Activated naive CD8-positive, alpha-beta T cell treated with anti-CD3 and anti-CD28 coated beads for 36 hours (primary cell): ENCODE measurements at regions not wholly inside any gene's neighbourhood (a gene's known extent, or its start where the extent isn't known, plus 50 kb on each side); places are given as distances from the start of the nearest gene placed in this dataset.

Experiments used
- DNase-seq: peaks from one replicate; pipeline ENCODE4 v3.0.0; 2021
- H3K27ac Mint-ChIP-seq: one replicate; pipeline ENCODE4 v1.8.0; 2022; ENCODE audit warnings: mild to moderate bottlenecking, moderate library complexity, mixed read lengths
- H3K27me3 Mint-ChIP-seq: one replicate; pipeline ENCODE4 v1.8.0; 2022; ENCODE audit warnings: mild to moderate bottlenecking, mixed read lengths
- H3K36me3 Mint-ChIP-seq: one replicate; pipeline ENCODE4 v1.8.0; 2021; ENCODE audit warnings: mild to moderate bottlenecking, mixed read lengths
- H3K4me1 Mint-ChIP-seq: one replicate; pipeline ENCODE4 v1.8.0; 2021; ENCODE audit warnings: mixed read lengths
- H3K4me3 Mint-ChIP-seq: one replicate; pipeline ENCODE4 v1.8.0; 2022; ENCODE audit warnings: mild to moderate bottlenecking, moderate library complexity, mixed read lengths
- H3K9me3 Mint-ChIP-seq: one replicate; pipeline ENCODE4 v1.8.0; 2022; ENCODE audit warnings: mixed read lengths

DNA sequence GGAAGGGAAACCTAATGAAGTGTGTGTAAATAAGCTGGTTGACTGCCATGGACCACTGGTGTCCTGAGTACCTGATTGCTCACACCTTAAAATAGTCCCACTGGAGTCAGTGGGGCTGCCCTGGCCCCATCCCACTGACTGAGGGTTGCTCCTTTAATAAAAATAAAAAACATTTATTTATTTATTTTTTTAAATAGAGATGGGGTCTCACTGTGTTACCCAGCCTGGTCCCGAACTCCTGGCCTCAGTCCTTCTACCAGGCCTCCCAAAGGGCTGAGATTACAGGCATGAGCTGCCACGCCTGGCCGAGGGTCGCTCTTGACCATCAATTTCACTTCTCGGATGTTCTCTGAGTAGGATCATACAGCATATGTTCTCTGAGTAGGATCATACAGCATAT is 394.2 kb upstream of the IRX2 start:
- H3K4me3 Mint-ChIP-seq: no peak overlapping the region
- DNase-seq: no peak
- no peaks in the 10 kb centered on the region for H3K36me3 Mint-ChIP-seq
- H3K9me3 Mint-ChIP-seq: peaks cover 4% of the 10 kb centered on the region
- peaks cover 5% of the 10 kb centered on the region for H3K27me3 Mint-ChIP-seq
- H3K27ac Mint-ChIP-seq: no peak overlapping the region
- H3K4me1 Mint-ChIP-seq: no peaks in the 10 kb centered on the region

GRCh38 chr5:3143382-3143781 is 391.9 kb upstream of the IRX2 start:
- Mint-ChIP-seq H3K4me1 (no peaks in the 10 kb centered on the region), H3K27me3 (no peaks in the 10 kb centered on the region), H3K36me3 (no peaks in the 10 kb centered on the region), H3K27ac (no peak overlapping the region), H3K4me3 (no peak overlapping the region), H3K9me3 (peaks cover 5% of the 10 kb centered on the region)
- no peak for DNase-seq

DNA sequence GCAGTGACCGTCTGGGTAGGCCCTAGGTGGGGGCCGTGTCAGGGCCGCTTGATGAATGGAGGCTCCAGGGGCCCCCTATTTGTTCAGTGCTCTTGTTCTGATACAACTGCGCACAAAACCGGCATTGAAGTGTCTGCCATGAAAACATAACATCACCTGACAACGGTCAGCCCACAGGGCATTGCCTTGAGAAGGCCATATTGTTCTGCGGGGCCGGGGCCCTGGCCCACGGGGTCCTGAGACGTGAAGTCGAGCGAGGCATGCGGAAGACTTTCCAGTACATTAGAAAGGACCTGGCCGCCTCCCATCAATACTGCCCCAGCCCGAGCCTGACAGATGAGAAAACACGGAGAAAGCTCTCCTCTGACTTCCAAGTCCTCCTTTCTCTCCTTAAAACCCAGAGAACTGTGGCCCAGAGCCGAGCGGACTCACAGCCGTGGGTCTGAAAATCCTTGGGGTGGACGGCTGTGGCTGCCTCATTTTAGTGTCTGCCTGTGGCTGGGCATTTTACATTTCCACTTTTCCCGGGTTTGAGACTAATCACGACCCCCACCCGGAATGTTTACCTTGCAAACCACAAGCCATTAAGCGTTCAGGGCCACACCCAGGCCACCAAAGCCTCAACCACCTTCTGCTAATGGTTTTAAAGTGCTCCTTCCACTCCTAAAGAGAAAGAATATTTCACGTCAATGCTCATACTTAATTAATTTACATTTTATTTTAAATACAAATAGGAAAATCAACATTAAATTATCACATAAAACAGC is 391.0 kb upstream of the IRX2 start:
- Mint-ChIP-seq H3K4me1 (no peaks in the 10 kb centered on the region), H3K4me3 (no peak overlapping the region), H3K9me3 (peaks cover 5% of the 10 kb centered on the region), H3K27me3 (no peaks in the 10 kb centered on the region), H3K36me3 (no peaks in the 10 kb centered on the region), H3K27ac (no peak overlapping the region)
- DNase-seq: no peak

DNA sequence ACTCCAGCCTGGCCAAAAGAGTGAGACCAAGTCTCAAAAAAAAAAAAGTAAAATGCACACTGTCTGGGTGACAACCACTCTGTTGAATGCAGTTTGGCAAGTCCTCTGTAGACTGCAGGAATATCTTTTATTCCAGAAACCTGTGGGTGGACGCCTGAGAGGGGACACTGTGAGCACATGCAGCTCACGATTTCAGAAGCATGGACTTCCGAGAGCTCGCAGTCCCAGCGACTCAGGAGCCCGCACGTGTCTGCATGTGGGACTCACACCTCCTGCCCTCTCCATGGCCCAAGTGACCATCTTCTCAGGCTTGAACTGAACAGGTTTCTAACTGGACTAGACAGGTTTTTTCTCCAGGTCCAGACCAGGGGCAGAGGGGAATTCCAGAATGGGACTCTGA is 388.6 kb upstream of the IRX2 start:
- Mint-ChIP-seq H3K36me3 (no peaks in the 10 kb centered on the region), H3K27me3 (no peaks in the 10 kb centered on the region), H3K4me3 (no peak overlapping the region), H3K4me1 (no peaks in the 10 kb centered on the region), H3K9me3 (peaks cover 7% of the 10 kb centered on the region), H3K27ac (no peak overlapping the region)
- no peak for DNase-seq

DNA sequence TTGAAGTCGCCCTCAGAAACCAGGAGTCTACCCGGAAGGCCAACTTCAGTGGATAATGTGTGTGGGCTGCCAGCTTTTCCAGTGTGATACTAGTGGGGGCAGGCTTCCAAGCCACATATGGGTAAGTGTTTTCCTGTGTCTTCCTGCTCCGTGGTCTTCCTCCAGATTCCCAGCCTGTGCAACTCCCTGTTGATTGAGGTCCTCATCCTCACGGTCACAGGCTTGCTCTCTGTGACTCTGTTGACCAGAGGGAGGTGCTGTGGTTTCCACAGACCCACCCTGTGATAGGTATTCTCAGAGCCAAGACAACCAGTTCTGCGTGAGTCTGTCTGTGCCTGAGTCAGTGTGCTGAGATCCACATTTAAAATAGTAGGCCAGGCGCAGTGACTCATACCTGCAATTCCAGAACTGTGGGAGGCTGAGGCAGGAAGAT is 388.0 kb upstream of the IRX2 start:
- Mint-ChIP-seq H3K4me3 (no peak overlapping the region), H3K27ac (no peak overlapping the region), H3K27me3 (no peaks in the 10 kb centered on the region), H3K36me3 (no peaks in the 10 kb centered on the region), H3K9me3 (peaks cover 4% of the 10 kb centered on the region), H3K4me1 (no peaks in the 10 kb centered on the region)
- no peak for DNase-seq

- no peak for DNase-seq
- no peak overlapping the region for H3K4me3 Mint-ChIP-seq
- H3K27me3 Mint-ChIP-seq: no peaks in the 10 kb centered on the region
- no peaks in the 10 kb centered on the region for H3K36me3 Mint-ChIP-seq
- H3K4me1 Mint-ChIP-seq: no peaks in the 10 kb centered on the region
- H3K27ac Mint-ChIP-seq: no peak overlapping the region
- H3K9me3 Mint-ChIP-seq: no peaks in the 10 kb centered on the region
These were observed 379.7 kb upstream of the IRX2 start for GRCh38 chr5:3131161-3131560.

GRCh38 chr5:3129252-3129651 is 377.8 kb upstream of the IRX2 start:
- no peak for DNase-seq
- no peak overlapping the region for H3K27ac Mint-ChIP-seq
- H3K4me3 Mint-ChIP-seq: no peak overlapping the region
- H3K4me1 Mint-ChIP-seq: no peaks in the 10 kb centered on the region
- no peaks in the 10 kb centered on the region for H3K27me3 Mint-ChIP-seq
- no peaks in the 10 kb centered on the region for H3K9me3 Mint-ChIP-seq
- H3K36me3 Mint-ChIP-seq: no peaks in the 10 kb centered on the region

- no peaks in the 10 kb centered on the region for H3K36me3 Mint-ChIP-seq
- no peak overlapping the region for H3K27ac Mint-ChIP-seq
- no peaks in the 10 kb centered on the region for H3K9me3 Mint-ChIP-seq
- H3K4me1 Mint-ChIP-seq: no peaks in the 10 kb centered on the region
- H3K27me3 Mint-ChIP-seq: peaks cover 9% of the 10 kb centered on the region
- no peak overlapping the region for H3K4me3 Mint-ChIP-seq
- DNase-seq: no peak
These were observed 376.0 kb upstream of the IRX2 start for GRCh38 chr5:3127423-3127911.

DNA sequence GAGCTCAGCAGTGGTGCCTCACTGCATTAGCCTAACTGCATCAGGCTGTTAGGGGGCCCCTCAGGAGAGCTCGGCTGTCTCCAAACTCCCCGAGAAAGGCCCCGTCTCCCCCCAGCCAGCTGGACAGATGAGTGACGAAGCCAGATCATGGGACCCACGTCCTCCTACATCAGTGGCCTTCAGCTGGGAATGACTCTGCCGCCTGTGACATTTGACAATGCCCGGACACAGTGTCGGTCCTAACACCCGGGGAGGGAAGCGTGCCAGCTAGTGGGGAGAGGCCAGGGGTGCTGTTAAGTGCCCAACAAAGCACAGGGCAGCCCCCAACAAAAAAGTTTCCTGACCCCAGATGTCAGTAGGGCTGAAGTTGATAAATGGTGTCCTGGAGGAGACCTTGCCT is 375.2 kb upstream of the IRX2 start:
- H3K4me3 Mint-ChIP-seq: no peak overlapping the region
- H3K9me3 Mint-ChIP-seq: no peaks in the 10 kb centered on the region

GRCh38 chr5:3124410-3124809 is 372.9 kb upstream of the IRX2 start:
- peaks cover 2% of the 10 kb centered on the region for H3K4me1 Mint-ChIP-seq
- H3K9me3 Mint-ChIP-seq: no peaks in the 10 kb centered on the region
- no peaks in the 10 kb centered on the region for H3K36me3 Mint-ChIP-seq
- H3K27me3 Mint-ChIP-seq: peaks cover 36% of the 10 kb centered on the region
- no peak overlapping the region for H3K4me3 Mint-ChIP-seq
- H3K27ac Mint-ChIP-seq: no peak overlapping the region
- DNase-seq: no peak

More for the DNA sequence above, 375.2 kb upstream of the IRX2 start:
- no peak for DNase-seq
- Mint-ChIP-seq H3K27me3 (peaks cover 17% of the 10 kb centered on the region), H3K36me3 (no peaks in the 10 kb centered on the region), H3K27ac (no peak overlapping the region), H3K4me1 (no peaks in the 10 kb centered on the region)

DNA sequence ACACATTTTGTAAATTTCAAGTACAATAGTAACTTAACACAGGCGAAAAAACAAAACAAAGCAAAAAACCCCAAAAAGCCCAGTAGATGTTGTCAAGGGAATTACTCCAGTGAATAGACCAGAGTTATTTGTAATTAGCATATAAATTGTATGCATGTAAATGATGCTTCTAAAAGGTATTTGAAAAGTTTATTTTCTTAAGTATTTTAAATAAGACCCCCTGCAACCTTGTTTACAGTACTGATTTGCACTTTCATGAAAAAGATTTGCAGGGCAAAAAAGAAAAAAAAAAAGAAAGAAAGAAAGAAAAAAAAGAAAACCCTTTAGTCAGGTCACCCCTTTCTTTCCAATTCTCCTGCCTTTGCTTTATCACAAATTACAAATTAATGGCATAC is 372.3 kb upstream of the IRX2 start:
- H3K4me1 Mint-ChIP-seq: peaks cover 2% of the 10 kb centered on the region
- DNase-seq: no peak
- H3K27ac Mint-ChIP-seq: no peak overlapping the region
- no peaks in the 10 kb centered on the region for H3K36me3 Mint-ChIP-seq
- H3K4me3 Mint-ChIP-seq: no peak overlapping the region
- H3K9me3 Mint-ChIP-seq: no peaks in the 10 kb centered on the region
- peaks cover 42% of the 10 kb centered on the region for H3K27me3 Mint-ChIP-seq

- peaks cover 47% of the 10 kb centered on the region for H3K27me3 Mint-ChIP-seq
- H3K4me3 Mint-ChIP-seq: no peak overlapping the region
- H3K36me3 Mint-ChIP-seq: no peaks in the 10 kb centered on the region
- H3K27ac Mint-ChIP-seq: no peak overlapping the region
- no peak for DNase-seq
- no peaks in the 10 kb centered on the region for H3K9me3 Mint-ChIP-seq
- peaks cover 2% of the 10 kb centered on the region for H3K4me1 Mint-ChIP-seq
These were observed 371.7 kb upstream of the IRX2 start for GRCh38 chr5:3122985-3123762.

DNA sequence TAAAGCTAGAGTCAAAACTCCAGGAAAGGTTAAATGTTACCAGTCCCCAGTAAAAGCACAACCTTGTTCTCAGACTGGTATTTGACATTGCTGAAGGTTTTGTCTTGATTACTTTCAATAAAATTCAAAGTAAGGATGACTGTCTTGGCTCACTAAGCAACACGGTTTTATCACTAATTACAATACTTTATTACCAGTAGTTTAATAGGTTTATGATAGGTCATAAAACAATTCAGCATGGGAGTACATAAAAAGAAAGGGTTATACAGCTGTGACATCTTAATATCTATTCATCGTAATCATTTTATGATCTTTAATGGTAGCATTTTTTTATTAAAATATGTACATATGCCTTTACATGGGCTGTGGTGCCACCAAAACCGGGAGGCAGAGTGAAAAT is 370.7 kb upstream of the IRX2 start:
- DNase-seq: no peak
- Mint-ChIP-seq H3K27me3 (peaks cover 57% of the 10 kb centered on the region), H3K4me1 (peaks cover 2% of the 10 kb centered on the region), H3K9me3 (no peaks in the 10 kb centered on the region), H3K4me3 (no peak overlapping the region), H3K36me3 (no peaks in the 10 kb centered on the region), H3K27ac (no peak overlapping the region)

DNA sequence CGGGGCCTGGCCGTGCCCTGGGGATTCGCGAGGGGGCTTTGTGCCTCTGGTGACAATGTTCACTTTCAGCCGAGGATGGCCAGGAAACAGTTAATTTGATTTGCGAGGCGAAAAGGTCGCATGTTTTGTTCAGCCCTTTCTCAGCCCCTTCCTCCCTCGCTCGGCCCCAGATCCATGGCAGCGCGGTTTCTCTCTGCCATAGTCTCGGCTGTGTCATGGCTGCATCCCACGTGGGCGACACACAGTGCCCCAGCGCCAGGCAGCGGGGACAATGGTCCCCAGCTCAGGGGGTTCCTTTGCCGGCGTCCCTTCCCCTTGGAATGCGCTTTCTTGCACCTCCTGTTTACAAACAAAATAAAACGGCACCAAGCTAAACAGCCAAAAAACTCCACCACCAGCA is 370.3 kb upstream of the IRX2 start:
- H3K4me3 Mint-ChIP-seq: no peak overlapping the region
- H3K27ac Mint-ChIP-seq: no peak overlapping the region
- H3K4me1 Mint-ChIP-seq: peaks cover 2% of the 10 kb centered on the region
- H3K9me3 Mint-ChIP-seq: no peaks in the 10 kb centered on the region
- H3K27me3 Mint-ChIP-seq: peaks cover 61% of the 10 kb centered on the region
- no peak for DNase-seq
- no peaks in the 10 kb centered on the region for H3K36me3 Mint-ChIP-seq

GRCh38 chr5:3120028-3120427 is 368.6 kb upstream of the IRX2 start:
- Mint-ChIP-seq H3K27me3 (peaks cover 78% of the 10 kb centered on the region), H3K4me1 (peaks cover 2% of the 10 kb centered on the region), H3K9me3 (no peaks in the 10 kb centered on the region), H3K36me3 (no peaks in the 10 kb centered on the region), H3K4me3 (no peak overlapping the region), H3K27ac (no peak overlapping the region)
- no peak for DNase-seq

GRCh38 chr5:3119435-3119834 is 368.0 kb upstream of the IRX2 start:
- H3K4me1 Mint-ChIP-seq: peaks cover 2% of the 10 kb centered on the region
- peaks cover 82% of the 10 kb centered on the region for H3K27me3 Mint-ChIP-seq
- no peaks in the 10 kb centered on the region for H3K36me3 Mint-ChIP-seq
- H3K9me3 Mint-ChIP-seq: peaks cover under 1% of the 10 kb centered on the region
- DNase-seq: no peak
- H3K27ac Mint-ChIP-seq: no peak overlapping the region
- no peak overlapping the region for H3K4me3 Mint-ChIP-seq
